Neuronal stem cell (in vitro differentiated cells): ENCODE measurements at regions not wholly inside any gene's neighbourhood (a gene's known extent, or its start where the extent isn't known, plus 50 kb on each side); places are given as distances from the start of the nearest gene placed in this dataset.

Source experiments
- DNase-seq: peaks from one replicate; pipeline ENCODE4 v3.0.0-alpha.2; 2013; ENCODE audit warnings: low spot score
- H2AFZ ChIP-seq: one replicate; pipeline ENCODE4 v1.6.1; 2013; ENCODE audit warnings: mild to moderate bottlenecking, low read length, inconsistent platforms
- H2AK5ac ChIP-seq: 2 replicates; pipeline ENCODE4 v1.6.1; 2013; ENCODE audit warnings: low read depth, mild to moderate bottlenecking, inconsistent platforms, low read length, moderate library complexity, mixed read lengths
- H2BK120ac ChIP-seq: 2 replicates; pipeline ENCODE4 v1.6.1; 2013; ENCODE audit warnings: low read depth, mild to moderate bottlenecking, inconsistent platforms, low read length, moderate library complexity, mixed read lengths
- H2BK12ac ChIP-seq: one replicate; pipeline ENCODE4 v1.6.1; 2013; ENCODE audit warnings: low read length, inconsistent platforms
- H2BK15ac ChIP-seq: 2 replicates; pipeline ENCODE4 v1.6.1; 2013; ENCODE audit warnings: mild to moderate bottlenecking, low read length, inconsistent platforms, mixed read lengths
- H2BK5ac ChIP-seq: one replicate; pipeline ENCODE4 v1.6.1; 2013; ENCODE audit warnings: inconsistent platforms, mild to moderate bottlenecking, low read length, moderate library complexity
- H3K14ac ChIP-seq: one replicate; pipeline ENCODE4 v1.6.1; 2013; ENCODE audit warnings: low read length, inconsistent platforms
- H3K18ac ChIP-seq: 2 replicates; pipeline ENCODE4 v1.6.1; 2013; ENCODE audit warnings: low read length, inconsistent platforms
- H3K23ac ChIP-seq: 2 replicates; pipeline ENCODE4 v1.6.1; 2013; ENCODE audit warnings: low read depth, mild to moderate bottlenecking, mixed read lengths, low read length, inconsistent platforms; ENCODE audit not compliant: poor library complexity
- H3K27ac ChIP-seq: replicated peaks from 3 replicates; pipeline ENCODE4 v1.5.1; 2013; ENCODE audit warnings: low read length, inconsistent platforms
- H3K27me3 ChIP-seq, 3 experiments: 2 replicates each; pipeline ENCODE4 v1.6.1; 2013; ENCODE audit warnings: low read length in 3 of 3, mild to moderate bottlenecking in 2 of 3, inconsistent platforms in 1 of 3, low read depth in 1 of 3, mixed read lengths in 1 of 3, moderate library complexity in 1 of 3; ENCODE audit not compliant: control insufficient read depth in 3 of 3, insufficient read depth in 3 of 3
- H3K36me3 ChIP-seq, 2 donors: replicated peaks in 1 of 2; 2 replicates each; pipeline ENCODE4 v1.6.1; 2013; ENCODE audit warnings: low read length in 2 of 2; ENCODE audit not compliant: control insufficient read depth in 2 of 2, insufficient read depth in 2 of 2
- H3K4ac ChIP-seq: 2 replicates; pipeline ENCODE4 v1.6.1; 2013; ENCODE audit warnings: inconsistent platforms, mild to moderate bottlenecking, low read length, moderate library complexity
- H3K4me1 ChIP-seq, 2 donors: 1 replicate in 1 of 2; 2 replicates in 1 of 2; pipeline ENCODE4 v1.6.1; 2013; ENCODE audit warnings: low read length in 2 of 2, low read depth in 1 of 2; ENCODE audit not compliant: control insufficient read depth in 2 of 2, insufficient read depth in 1 of 2
- H3K4me2 ChIP-seq: one replicate; pipeline ENCODE4 v1.6.1; 2013; ENCODE audit warnings: mild to moderate bottlenecking, low read length, inconsistent platforms; ENCODE audit not compliant: insufficient read depth, poor library complexity, severe bottlenecking
- H3K4me3 ChIP-seq, 2 donors: 2 replicates each; pipeline ENCODE4 v1.5.1; 2013; ENCODE audit warnings: low read length in 2 of 2, mild to moderate bottlenecking in 2 of 2, inconsistent platforms in 1 of 2, moderate library complexity in 1 of 2
- H3K79me1 ChIP-seq: one replicate; pipeline ENCODE4 v1.6.1; 2013; ENCODE audit warnings: low read depth, mild to moderate bottlenecking, inconsistent platforms, low read length, moderate library complexity
- H3K9ac ChIP-seq: one replicate; pipeline ENCODE4 v1.6.1; 2013; ENCODE audit warnings: mild to moderate bottlenecking, low read depth, low read length, inconsistent platforms; ENCODE audit not compliant: poor library complexity
- H3K9me3 ChIP-seq, 2 donors: replicated peaks in 1 of 2; 2 replicates each; pipeline versions ENCODE3 to v1.6.1; 2013; ENCODE audit warnings: low read length in 2 of 2, mild to moderate bottlenecking in 2 of 2, inconsistent platforms in 1 of 2, low read depth in 1 of 2, mixed read lengths in 1 of 2, moderate library complexity in 1 of 2; ENCODE audit not compliant: control insufficient read depth in 2 of 2, insufficient read depth in 1 of 2
- H4K8ac ChIP-seq: one replicate; pipeline ENCODE4 v1.6.1; 2013; ENCODE audit warnings: low read depth, mild to moderate bottlenecking, inconsistent platforms, low read length, moderate library complexity
- H4K91ac ChIP-seq: one replicate; pipeline ENCODE4 v1.6.1; 2013; ENCODE audit warnings: low read length, low read depth, mild to moderate bottlenecking, inconsistent platforms; ENCODE audit not compliant: poor library complexity
- WGBS, 2 donors: extraction: QIAGEN DNeasy Blood & Tissue Kit; methylation state at CpG; one replicate each; pipeline ENCODE4 v1.1.7; 2013; ENCODE audit warnings: missing lambda C conversion rate in 2 of 2, mixed read lengths in 1 of 2; ENCODE audit not compliant: insufficient read length in 2 of 2, insufficient replicate concordance in 1 of 2; ENCODE audit errors: extremely low coverage in 2 of 2; 5-methylcytosine and 5-hydroxymethylcytosine counted together

GRCh38 chr11:103700622-103701021 is 335.8 kb upstream of the DDI1 start:
- H2AK5ac ChIP-seq = no peak overlapping the region
- H3K18ac ChIP-seq = no peak overlapping the region
- H2BK5ac ChIP-seq = no peak overlapping the region
- no peak for DNase-seq
- no peak overlapping the region for H3K23ac ChIP-seq
- no peak overlapping the region for H3K4me3 ChIP-seq
- H3K27ac ChIP-seq = no peak overlapping the region
- H2BK15ac ChIP-seq = no peak overlapping the region
- no peaks in the 10 kb centered on the region for H3K36me3 ChIP-seq
- no peak overlapping the region for H2BK12ac ChIP-seq
- H3K14ac ChIP-seq = no peak overlapping the region
- no peaks in the 10 kb centered on the region for H3K4me1 ChIP-seq
- peaks cover 0 to 3% of the 10 kb centered on the region in 2 donors for H3K9me3 ChIP-seq
- H3K79me1 ChIP-seq = no peaks in the 10 kb centered on the region
- no peak overlapping the region for H4K91ac ChIP-seq
- H2BK120ac ChIP-seq = no peak overlapping the region
- no peak overlapping the region for H3K4me2 ChIP-seq
- no peak overlapping the region for H3K9ac ChIP-seq
- no peak overlapping the region for H4K8ac ChIP-seq
- H3K4ac ChIP-seq = no peak overlapping the region
- no peaks in the 10 kb centered on the region for H3K27me3 ChIP-seq
- WGBS, 2 donors = no CpG with 5 or more reads among the region's 1 CpG
- H2AFZ ChIP-seq = peak overlapping the region; percentile 47

GRCh38 chr11:103703437-103703836 is 333.0 kb upstream of the DDI1 start:
- H2AK5ac ChIP-seq = no peak overlapping the region
- WGBS, 2 donors = no CpG with 5 or more reads among the region's 2 CpGs
- no peak for DNase-seq

GRCh38 chr11:103703954-103704353 is 332.5 kb upstream of the DDI1 start:
- peak overlapping the region; percentile 2 for H2AFZ ChIP-seq
- H2BK120ac ChIP-seq = no peak overlapping the region
- H3K4me2 ChIP-seq = no peak overlapping the region
- H3K4me1 ChIP-seq = no peaks in the 10 kb centered on the region
- no peak overlapping the region for H4K8ac ChIP-seq
- no peak overlapping the region for H3K4me3 ChIP-seq
- no peak overlapping the region for H3K27ac ChIP-seq
- H3K9ac ChIP-seq = no peak overlapping the region
- no peaks in the 10 kb centered on the region for H3K36me3 ChIP-seq
- peaks cover 0 to 7% of the 10 kb centered on the region in 2 donors for H3K9me3 ChIP-seq
- no peaks in the 10 kb centered on the region for H3K79me1 ChIP-seq
- H2BK5ac ChIP-seq = no peak overlapping the region
- H3K27me3 ChIP-seq = no peaks in the 10 kb centered on the region
- H2BK12ac ChIP-seq = no peak overlapping the region
- no peak overlapping the region for H2BK15ac ChIP-seq
- WGBS, 2 donors = no CpG with 5 or more reads among the region's 6 CpGs
- no peak overlapping the region for H4K91ac ChIP-seq
- H3K4ac ChIP-seq = no peak overlapping the region
- H3K23ac ChIP-seq = no peak overlapping the region
- H2AK5ac ChIP-seq = no peak overlapping the region
- H3K14ac ChIP-seq = no peak overlapping the region
- DNase-seq = no peak
- H3K18ac ChIP-seq = no peak overlapping the region

More at GRCh38 chr11:103703437-103703836, 333.0 kb upstream of the DDI1 start:
- Histone ChIP-seq H4K8ac (no peak overlapping the region), H2BK120ac (no peak overlapping the region), H3K4me3 (no peak overlapping the region), H3K27me3 (no peaks in the 10 kb centered on the region), H3K4ac (no peak overlapping the region), H3K23ac (no peak overlapping the region), H3K9ac (no peak overlapping the region), H2AFZ (peak overlapping the region; percentile 2), H3K4me1 (no peaks in the 10 kb centered on the region), H2BK5ac (no peak overlapping the region), H4K91ac (no peak overlapping the region), H3K4me2 (no peak overlapping the region), H3K18ac (no peak overlapping the region), H2BK12ac (no peak overlapping the region), H3K36me3 (no peaks in the 10 kb centered on the region), H3K9me3 (peaks cover 0 to 3% of the 10 kb centered on the region in 2 donors), H3K14ac (no peak overlapping the region), H3K27ac (no peak overlapping the region), H2BK15ac (no peak overlapping the region), H3K79me1 (no peaks in the 10 kb centered on the region)

- no peak overlapping the region for H4K8ac ChIP-seq
- no peak overlapping the region for H2BK120ac ChIP-seq
- peaks cover 0 to 7% of the 10 kb centered on the region in 2 donors for H3K9me3 ChIP-seq
- no peak overlapping the region for H3K4me2 ChIP-seq
- H3K36me3 ChIP-seq = no peaks in the 10 kb centered on the region
- no CpG with 5 or more reads among the region's 2 CpGs for WGBS, 2 donors
- no peak overlapping the region for H2BK12ac ChIP-seq
- H3K18ac ChIP-seq = no peak overlapping the region
- no peak overlapping the region for H2BK15ac ChIP-seq
- no peaks in the 10 kb centered on the region for H3K4me1 ChIP-seq
- DNase-seq = no peak
- no peak overlapping the region for H3K4ac ChIP-seq
- no peak overlapping the region for H3K9ac ChIP-seq
- no peak overlapping the region for H3K27ac ChIP-seq
- H2AFZ ChIP-seq = no peak overlapping the region
- no peaks in the 10 kb centered on the region for H3K79me1 ChIP-seq
- H2AK5ac ChIP-seq = no peak overlapping the region
- H4K91ac ChIP-seq = no peak overlapping the region
- no peak overlapping the region for H3K23ac ChIP-seq
- no peaks in the 10 kb centered on the region for H3K27me3 ChIP-seq
- H2BK5ac ChIP-seq = no peak overlapping the region
- no peak overlapping the region for H3K4me3 ChIP-seq
- H3K14ac ChIP-seq = no peak overlapping the region
Measured at GRCh38 chr11:103705642-103706041, 330.8 kb upstream of the DDI1 start.
